HG02798 (cell line): ENCODE measurements at regions not wholly inside any gene's neighbourhood (a gene's known extent, or its start where the extent isn't known, plus 50 kb on each side); places are given as distances from the start of the nearest gene placed in this dataset.

Source experiments
- ATAC-seq: cut with Tn5 transposase; IDR thresholded peaks from one replicate; pipeline ENCODE4 v1.9.1; 2021; ENCODE audit warnings: mild to moderate bottlenecking; ENCODE audit not compliant: unreplicated experiment, poor library complexity

GRCh38 chr10:29005988-29006387, 282.9 kb upstream of the LYZL1 start:
- ATAC-seq: no peak

- no peak for ATAC-seq
Observed at GRCh38 chr10:29007370-29007747, 281.5 kb upstream of the LYZL1 start.

- ATAC-seq: no peak
Observed at GRCh38 chr10:29007748-29008610, 280.9 kb upstream of the LYZL1 start.

- no peak for ATAC-seq
Observed at GRCh38 chr10:29009464-29009863, 279.4 kb upstream of the LYZL1 start.

GRCh38 chr10:29011516-29011915, 277.4 kb upstream of the LYZL1 start:
- no peak for ATAC-seq

GRCh38 chr10:29012926-29013554, 275.8 kb upstream of the LYZL1 start:
- ATAC-seq: no peak

DNA sequence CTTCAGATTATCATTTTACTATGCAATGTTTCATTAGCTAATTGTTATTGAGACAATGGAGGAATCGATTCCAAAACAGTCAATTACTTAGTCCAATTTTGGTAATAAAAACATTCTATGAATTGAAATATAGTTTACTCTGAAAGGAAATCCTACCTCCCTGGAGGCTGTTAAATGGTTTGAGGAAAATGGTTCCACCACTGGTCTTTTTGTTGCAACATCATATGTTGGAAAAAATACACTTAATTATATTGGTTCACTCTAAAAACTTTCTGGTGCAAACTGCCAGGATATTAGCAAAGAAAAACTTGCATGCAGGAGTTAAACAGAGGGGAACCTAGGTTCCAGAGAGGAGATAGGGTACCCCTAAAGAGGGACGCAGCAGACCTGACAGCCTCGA, 267.3 kb upstream of the LYZL1 start:
- ATAC-seq: no peak

- ATAC-seq: no peak
Observed at GRCh38 chr10:29022513-29022912, 266.4 kb upstream of the LYZL1 start.

DNA sequence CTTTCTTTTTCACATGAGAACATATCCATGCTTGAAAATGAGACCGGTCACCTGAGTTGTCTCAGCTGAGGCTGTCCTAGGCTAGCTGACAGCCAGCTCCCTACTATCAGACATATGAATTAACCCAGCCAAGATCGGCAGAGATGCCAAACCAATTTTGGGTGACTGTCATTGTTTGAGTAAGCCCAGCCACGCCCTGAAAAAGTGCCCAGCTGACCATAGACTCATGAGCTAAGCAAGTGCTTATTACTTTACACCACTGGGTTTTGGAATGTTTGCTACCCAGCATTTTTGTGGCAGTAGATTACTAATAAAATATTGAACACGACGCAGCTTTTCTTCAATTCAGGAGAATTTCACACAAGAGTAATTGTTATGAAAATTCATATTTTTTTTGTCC, 265.2 kb upstream of the LYZL1 start:
- ATAC-seq: no peak

- ATAC-seq: no peak
Observed at GRCh38 chr10:29026065-29026797, 262.6 kb upstream of the LYZL1 start.

DNA sequence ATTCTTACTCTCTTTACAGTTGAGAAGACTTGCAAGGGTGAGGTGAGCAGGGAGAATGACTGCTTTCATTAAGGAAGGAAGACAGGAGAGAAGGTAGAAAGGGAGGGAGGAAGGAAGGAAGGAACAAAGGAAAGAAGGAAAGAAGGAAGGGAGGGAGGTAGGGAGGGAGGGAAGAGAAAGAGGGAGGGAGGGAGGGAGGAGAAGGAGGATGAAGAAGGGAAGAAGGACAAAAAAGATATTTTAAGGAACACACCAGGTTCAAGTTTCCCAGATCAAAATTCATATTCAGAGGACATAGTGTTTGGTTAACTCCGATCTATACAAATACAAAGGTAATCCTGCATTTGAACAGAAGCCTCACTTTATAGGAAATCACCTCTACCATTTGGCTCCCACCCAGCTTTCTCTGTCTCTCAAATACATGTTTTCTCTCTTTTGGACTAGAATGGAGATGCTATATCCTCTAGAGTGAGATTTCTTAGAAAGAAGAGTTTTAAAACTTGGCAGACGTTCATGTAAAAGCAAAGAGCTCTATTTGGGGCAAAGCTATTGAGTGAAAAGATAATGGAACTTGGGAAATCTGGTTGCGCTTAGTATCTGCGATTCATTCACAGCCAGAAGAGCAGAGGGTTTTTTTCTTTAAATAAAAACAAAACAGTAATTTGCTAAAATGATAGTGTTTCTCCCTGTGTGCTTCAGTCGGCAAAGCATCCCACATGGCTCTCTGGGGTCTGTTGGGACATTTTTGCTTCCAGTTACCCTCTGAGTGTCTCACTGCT, 261.9 kb upstream of the LYZL1 start:
- no peak for ATAC-seq

DNA sequence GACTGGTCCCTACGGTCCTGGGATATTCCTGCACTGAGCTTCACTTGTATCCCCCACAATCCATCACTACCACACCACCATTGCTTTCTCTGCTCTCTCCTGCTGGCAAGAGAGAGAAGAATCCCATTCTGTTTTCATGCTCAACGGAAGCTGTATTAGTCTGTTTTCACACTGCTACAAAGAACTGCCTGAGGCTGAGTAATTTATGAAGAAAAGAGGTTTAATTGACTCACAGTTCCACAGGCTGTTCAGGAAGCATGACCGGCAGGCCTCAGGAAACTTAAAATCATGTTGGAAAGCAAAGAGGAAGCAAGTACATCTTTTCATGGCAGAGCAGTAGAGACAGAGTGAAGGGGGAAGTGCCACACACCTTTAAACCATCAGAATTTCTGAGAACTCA, 260.4 kb upstream of the LYZL1 start:
- no peak for ATAC-seq

GRCh38 chr10:29030900-29031299, 258.0 kb upstream of the LYZL1 start:
- no peak for ATAC-seq

GRCh38 chr10:29032169-29032568, 256.7 kb upstream of the LYZL1 start:
- no peak for ATAC-seq

DNA sequence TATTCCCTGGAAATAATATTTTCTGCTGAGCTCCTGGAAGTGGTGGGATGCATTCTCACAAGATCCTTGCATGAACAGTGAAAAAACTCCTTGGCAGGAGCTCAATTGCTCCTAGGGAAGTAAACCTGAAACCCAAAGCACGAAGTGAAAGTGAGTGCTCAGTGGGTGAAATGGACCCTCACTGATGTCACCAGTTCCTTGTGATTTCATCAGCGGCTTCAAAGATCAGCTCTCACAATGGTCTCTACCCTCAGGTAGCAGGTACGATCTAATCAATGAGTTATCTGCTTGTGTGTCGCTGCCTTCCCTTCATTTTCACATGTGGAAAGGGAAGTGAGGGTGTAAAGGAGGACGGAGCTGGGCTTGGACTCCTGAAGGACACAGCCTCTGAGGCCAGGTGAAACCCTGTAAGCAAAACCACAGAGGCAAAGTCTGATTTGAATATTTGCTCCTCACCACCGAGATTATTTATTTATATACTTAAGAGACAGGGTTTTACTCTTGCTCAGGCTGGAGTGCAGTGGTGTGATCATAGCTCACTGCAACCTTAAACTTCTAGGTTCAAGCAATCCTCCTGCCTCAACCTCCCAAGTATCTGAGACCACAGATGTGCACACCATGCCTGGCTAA, 255.4 kb upstream of the LYZL1 start:
- ATAC-seq: no peak

GRCh38 chr10:29034592-29034991, 254.3 kb upstream of the LYZL1 start:
- no peak for ATAC-seq

DNA sequence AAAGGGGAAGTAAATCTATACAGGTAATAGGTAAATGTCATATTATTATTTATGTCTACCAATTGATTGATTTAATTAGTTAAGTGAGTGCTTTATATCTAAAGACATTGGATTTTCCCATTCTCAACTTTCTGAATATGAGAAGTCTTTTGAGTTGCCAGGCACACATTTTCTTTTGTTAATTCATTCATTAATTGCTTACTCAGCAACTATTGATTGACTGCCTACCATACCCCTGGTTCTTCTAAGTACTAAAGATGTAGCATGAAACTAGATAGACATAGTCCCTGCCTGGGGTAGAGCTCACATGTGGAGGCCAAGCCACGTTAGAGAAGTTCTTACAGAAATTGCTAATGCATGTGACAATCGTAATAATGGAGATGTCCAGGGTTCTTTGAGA, 253.1 kb upstream of the LYZL1 start:
- no peak for ATAC-seq

DNA sequence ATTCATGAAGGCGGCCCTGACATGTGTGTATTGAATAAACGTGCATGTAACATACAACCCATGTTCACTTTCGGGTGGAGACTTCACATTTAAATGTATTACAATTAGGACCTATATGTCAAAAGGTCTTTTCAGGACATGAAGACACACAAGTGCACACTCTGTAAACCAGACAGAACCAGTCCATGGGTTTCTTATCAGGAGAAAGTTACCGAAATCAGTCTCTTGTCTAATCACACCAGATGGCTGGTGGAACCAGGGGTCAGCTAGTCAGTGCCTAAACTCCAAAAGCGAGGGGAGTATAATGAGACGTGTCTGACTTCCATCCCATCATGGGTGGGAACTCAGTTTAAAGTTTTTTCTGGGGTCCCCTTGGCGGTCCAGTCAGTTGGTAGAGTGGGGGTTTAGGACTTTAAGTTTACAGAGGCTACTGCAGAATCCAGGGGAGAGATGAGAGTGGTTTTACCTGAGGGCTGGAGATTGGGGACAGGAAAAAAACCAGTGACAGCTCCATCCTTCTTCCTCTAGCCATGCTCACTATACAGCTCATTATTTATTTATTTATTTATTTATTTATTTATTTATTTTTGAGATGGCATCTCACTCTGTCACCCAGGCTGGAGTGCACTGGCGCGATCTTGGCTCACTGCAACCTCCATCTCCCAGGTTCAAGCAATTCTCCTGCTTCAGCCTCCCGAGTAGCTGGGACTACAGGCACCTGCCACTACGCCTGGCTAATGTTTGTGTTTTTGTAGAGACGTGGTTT, 251.3 kb upstream of the LYZL1 start:
- ATAC-seq: no peak

- ATAC-seq: no peak
Observed at GRCh38 chr10:29039091-29039490, 249.8 kb upstream of the LYZL1 start.
